SK-N-MC (cell line): ENCODE measurements at regions not wholly inside any gene's neighbourhood (a gene's known extent, or its start where the extent isn't known, plus 50 kb on each side); places are given as distances from the start of the nearest gene placed in this dataset.

ENCODE experiments used
- EZH2 ChIP-seq: fragments of 200-600 bp; sonication (generic); IDR thresholded peaks from one replicate; pipeline ENCODE4 v1.6.1; 2017; ENCODE audit warnings: antibody characterized with exemption
- POLR2AphosphoS5 ChIP-seq: IDR thresholded peaks from 2 replicates; pipeline ENCODE4 v1.6.1; 2012; ENCODE audit warnings: mild to moderate bottlenecking, low read depth, low read length, borderline replicate concordance

DNA sequence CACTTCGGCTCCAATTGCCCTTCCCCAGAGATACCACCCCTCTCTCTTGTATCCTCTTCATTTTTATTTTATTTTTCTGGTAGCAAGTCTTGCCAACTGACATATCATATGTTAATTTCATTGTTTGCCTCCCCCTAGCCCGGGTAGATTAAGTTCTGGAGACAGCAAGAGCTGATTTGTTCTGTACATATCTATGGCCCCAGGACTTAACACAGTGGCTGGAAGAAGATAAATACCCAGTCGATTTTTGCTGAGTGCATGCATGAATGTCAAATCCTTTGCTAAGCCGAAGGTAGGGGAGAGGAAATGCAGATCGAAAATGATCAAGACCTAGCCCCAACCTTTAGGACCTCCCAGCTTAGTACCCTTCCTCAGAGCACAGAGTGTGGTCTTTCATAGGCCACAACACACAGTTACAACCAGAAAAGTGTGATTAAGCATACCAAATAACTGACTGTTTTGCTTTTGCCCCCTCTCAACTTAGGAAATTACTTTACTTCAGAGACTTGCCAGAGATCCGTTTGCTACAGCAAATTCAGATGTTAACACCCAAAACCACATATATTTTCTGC is 58.7 kb upstream of the KLF3 start:
- no peak for TF ChIP-seq EZH2
- no peak for TF ChIP-seq POLR2AphosphoS5
